Epithelial cell of esophagus (primary cell): ENCODE measurements at regions not wholly inside any gene's neighbourhood (a gene's known extent, or its start where the extent isn't known, plus 50 kb on each side); places are given as distances from the start of the nearest gene placed in this dataset.
A peak's percentile ranks its signal among the peaks of the same experiment; 100 is the strongest.

Experiments
- DNase-seq: peaks from one replicate; pipeline ENCODE4 v3.0.0; 2010; ENCODE audit warnings: low read depth
- H3K4me3 ChIP-seq: 2 replicates; pipeline ENCODE4 v1.5.1; 2011; ENCODE audit warnings: mild to moderate bottlenecking, low read length, control low read depth
- CTCF ChIP-seq: IDR thresholded peaks from 2 replicates; pipeline ENCODE4 v1.5.1; 2011; ENCODE audit warnings: low read depth, mild to moderate bottlenecking, low read length, control low read depth, inconsistent platforms; ENCODE audit not compliant: insufficient read depth; ENCODE audit errors: missing control alignments

GRCh38 chr5:58240322-58240721, 219.6 kb downstream of the PLK2 start:
- peak; percentile 80 for DNase-seq
- TF ChIP-seq CTCF = no peak
- no peak overlapping the region for H3K4me3 ChIP-seq

GRCh38 chr5:58239731-58240130, 220.2 kb downstream of the PLK2 start:
- no peak overlapping the region for H3K4me3 ChIP-seq
- DNase-seq = no peak
- no peak for TF ChIP-seq CTCF

- no peak overlapping the region for H3K4me3 ChIP-seq
- no peak for TF ChIP-seq CTCF
- no peak for DNase-seq
Observed at GRCh38 chr5:58239045-58239444, 220.8 kb downstream of the PLK2 start.

GRCh38 chr5:58236498-58236897, 223.4 kb downstream of the PLK2 start:
- no peak for DNase-seq
- no peak for TF ChIP-seq CTCF
- H3K4me3 ChIP-seq = no peak overlapping the region

- no peak overlapping the region for H3K4me3 ChIP-seq
- DNase-seq = peak; percentile 90
- TF ChIP-seq CTCF = no peak
Observed at GRCh38 chr5:58235299-58235698, 224.6 kb downstream of the PLK2 start.

GRCh38 chr5:58232130-58232529, 227.8 kb downstream of the PLK2 start:
- no peak overlapping the region for H3K4me3 ChIP-seq

More at GRCh38 chr5:58232130-58232529, 227.8 kb downstream of the PLK2 start:
- DNase-seq = no peak
- no peak for TF ChIP-seq CTCF
